Spinal cord (tissue), 9 donors: ENCODE measurements at regions not wholly inside any gene's neighbourhood (a gene's known extent, or its start where the extent isn't known, plus 50 kb on each side); places are given as distances from the start of the nearest gene placed in this dataset.

ENCODE experiments used
- DNase-seq, 6 donors: peaks; one replicate each; pipeline versions ENCODE4 v3.0.0 to v3.0.0-alpha.2; 2013 to 2015; ENCODE audit warnings: low spot score in 6 of 6, low read depth in 4 of 6
- H3K27ac ChIP-seq: one replicate; pipeline ENCODE4 v1.5.1; 2013; ENCODE audit warnings: low read depth, low read length, control low read depth
- H3K27me3 ChIP-seq: one replicate; pipeline ENCODE4 v1.6.1; 2013; ENCODE audit warnings: low read length; ENCODE audit not compliant: control insufficient read depth, insufficient read depth
- H3K36me3 ChIP-seq: one replicate; pipeline ENCODE4 v1.6.1; 2013; ENCODE audit warnings: low read length; ENCODE audit not compliant: control insufficient read depth, insufficient read depth
- H3K4me1 ChIP-seq: one replicate; pipeline ENCODE4 v1.6.1; 2013; ENCODE audit warnings: low read length; ENCODE audit not compliant: control insufficient read depth, insufficient read depth
- H3K4me3 ChIP-seq: one replicate; pipeline ENCODE4 v1.5.1; 2013; ENCODE audit warnings: low read depth, low read length, control low read depth
- H3K9me3 ChIP-seq: one replicate; pipeline ENCODE4 v1.6.1; 2013; ENCODE audit warnings: low read length; ENCODE audit not compliant: control insufficient read depth, insufficient read depth
- WGBS: methylation state at CpG from one replicate; pipeline ENCODE4 v1.1.5; 2013; ENCODE audit warnings: missing lambda C conversion rate; ENCODE audit not compliant: insufficient coverage; 5-methylcytosine and 5-hydroxymethylcytosine counted together
- donor health status: healthy.

GRCh38 chr20:7193681-7194080 lies 426.2 kb downstream of the BMP2 start:
- H3K36me3 ChIP-seq, result no peaks in the 10 kb centered on the region
- no peaks in the 10 kb centered on the region for H3K9me3 ChIP-seq
- no peak overlapping the region for H3K27ac ChIP-seq
- DNase-seq, result no peak
- 100% methylated on average over 2 of the region's 4 CpGs for WGBS
- H3K4me3 ChIP-seq, result no peak overlapping the region
- H3K4me1 ChIP-seq, result no peaks in the 10 kb centered on the region
- no peaks in the 10 kb centered on the region for H3K27me3 ChIP-seq

GRCh38 chr20:7195704-7196103 lies 428.2 kb downstream of the BMP2 start:
- Histone ChIP-seq H3K9me3 (no peaks in the 10 kb centered on the region), H3K36me3 (no peaks in the 10 kb centered on the region), H3K4me3 (no peak overlapping the region), H3K4me1 (no peaks in the 10 kb centered on the region), H3K27ac (no peak overlapping the region), H3K27me3 (no peaks in the 10 kb centered on the region)
- peak in 2 of 6 donors; percentile 4 to 73 for DNase-seq
- no CpG with 5 or more reads among the region's 5 CpGs for WGBS

- no peak for DNase-seq
- Histone ChIP-seq H3K27me3 (no peaks in the 10 kb centered on the region), H3K27ac (no peak overlapping the region), H3K4me3 (no peak overlapping the region), H3K9me3 (no peaks in the 10 kb centered on the region), H3K4me1 (no peaks in the 10 kb centered on the region), H3K36me3 (no peaks in the 10 kb centered on the region)
- WGBS, result 89% methylated on average over 1 of the region's 1 CpG
Observed at GRCh38 chr20:7196481-7196880, 429.0 kb downstream of the BMP2 start.

GRCh38 chr20:7199861-7200260 lies 432.4 kb downstream of the BMP2 start:
- Histone ChIP-seq H3K27me3 (no peaks in the 10 kb centered on the region), H3K27ac (no peak overlapping the region), H3K36me3 (no peaks in the 10 kb centered on the region), H3K4me3 (no peak overlapping the region), H3K4me1 (no peaks in the 10 kb centered on the region), H3K9me3 (no peaks in the 10 kb centered on the region)
- no peak for DNase-seq
- no CpG with 5 or more reads among the region's 2 CpGs for WGBS

- peak in 1 of 6 donors; percentile 8 for DNase-seq
- Histone ChIP-seq H3K9me3 (no peaks in the 10 kb centered on the region), H3K27me3 (no peaks in the 10 kb centered on the region), H3K27ac (no peak overlapping the region), H3K36me3 (no peaks in the 10 kb centered on the region), H3K4me1 (no peaks in the 10 kb centered on the region), H3K4me3 (no peak overlapping the region)
- 75% methylated on average over 2 of the region's 6 CpGs for WGBS
Observed at GRCh38 chr20:7207186-7207798, 439.8 kb downstream of the BMP2 start.

GRCh38 chr20:7210910-7211309 lies 443.4 kb downstream of the BMP2 start:
- Histone ChIP-seq H3K36me3 (no peaks in the 10 kb centered on the region), H3K4me1 (no peaks in the 10 kb centered on the region), H3K4me3 (no peak overlapping the region), H3K27me3 (no peaks in the 10 kb centered on the region), H3K9me3 (no peaks in the 10 kb centered on the region), H3K27ac (no peak overlapping the region)
- no peak for DNase-seq
- WGBS, result 96% methylated on average over 2 of the region's 4 CpGs

- H3K36me3 ChIP-seq, result no peaks in the 10 kb centered on the region
- DNase-seq, result no peak
- no peak overlapping the region for H3K27ac ChIP-seq
- no peak overlapping the region for H3K4me3 ChIP-seq
- WGBS, result 81% methylated on average over 2 of the region's 3 CpGs
- H3K9me3 ChIP-seq, result no peaks in the 10 kb centered on the region
- H3K27me3 ChIP-seq, result no peaks in the 10 kb centered on the region
- H3K4me1 ChIP-seq, result no peaks in the 10 kb centered on the region
Observed at GRCh38 chr20:7214081-7214740, 446.7 kb downstream of the BMP2 start.

- H3K27ac ChIP-seq, result no peak overlapping the region
- no peaks in the 10 kb centered on the region for H3K9me3 ChIP-seq
- no peaks in the 10 kb centered on the region for H3K4me1 ChIP-seq
- no peaks in the 10 kb centered on the region for H3K27me3 ChIP-seq
- no peak overlapping the region for H3K4me3 ChIP-seq
- H3K36me3 ChIP-seq, result no peaks in the 10 kb centered on the region
- WGBS, result 83% methylated on average over 1 of the region's 1 CpG
- no peak for DNase-seq
Observed at GRCh38 chr20:7217606-7218005, 450.1 kb downstream of the BMP2 start.

- H3K9me3 ChIP-seq, result no peaks in the 10 kb centered on the region
- no peaks in the 10 kb centered on the region for H3K36me3 ChIP-seq
- H3K4me3 ChIP-seq, result no peak overlapping the region
- DNase-seq, result no peak
- no peaks in the 10 kb centered on the region for H3K27me3 ChIP-seq
- no peaks in the 10 kb centered on the region for H3K4me1 ChIP-seq
- 78% methylated on average over 1 of the region's 1 CpG for WGBS
- H3K27ac ChIP-seq, result no peak overlapping the region
Observed at GRCh38 chr20:7220755-7221154, 453.3 kb downstream of the BMP2 start.

GRCh38 chr20:7226156-7226555 lies 458.7 kb downstream of the BMP2 start:
- no peaks in the 10 kb centered on the region for H3K27me3 ChIP-seq
- peak in 1 of 6 donors; percentile 20 for DNase-seq
- WGBS, result no CpG with 5 or more reads among the region's 2 CpGs
- no peak overlapping the region for H3K27ac ChIP-seq
- H3K4me3 ChIP-seq, result no peak overlapping the region
- H3K4me1 ChIP-seq, result no peaks in the 10 kb centered on the region
- no peaks in the 10 kb centered on the region for H3K36me3 ChIP-seq
- H3K9me3 ChIP-seq, result no peaks in the 10 kb centered on the region
